ENCODE measurements at regions not wholly inside any gene's neighbourhood (a gene's known extent, or its start where the extent isn't known, plus 50 kb on each side); places are given as distances from the start of the nearest gene placed in this dataset.

GRCh38 chr11:96752221-96752620 is 362.4 kb downstream of the JRKL start:
- intact Hi-C loops (cut with micrococcal nuclease; ENCODE audit: unreplicated experiment): no loop called here
- Histone ChIP-seq H3K9me3 (no peaks in the 10 kb centered on the region), H3K36me3 (ENCODE audit: control insufficient read depth, insufficient read depth, low read length) (no peaks in the 10 kb centered on the region), H3K27me3 (replicated peaks; ENCODE audit: control insufficient read depth, insufficient read depth, low read length) (no peaks in the 10 kb centered on the region), H3K4me3 (ENCODE audit: low read depth, low read length) (no peak overlapping the region), H3K4me1 (no peaks in the 10 kb centered on the region)
- no peak for TF ChIP-seq CTCF (IDR thresholded peaks at IDR 0.05; ENCODE audit: insufficient read depth in 1 of 2, low read depth in 1 of 2, low read length in 1 of 2, severe bottlenecking in 1 of 2, unreplicated experiment in 1 of 2)
- Mint-ChIP-seq H3K4me1 (ENCODE audit: low read depth, unreplicated experiment) (no peaks in the 10 kb centered on the region), H3K36me3 (ENCODE audit: insufficient read depth, unreplicated experiment) (no peaks in the 10 kb centered on the region), H3K27me3 (ENCODE audit: insufficient read depth, unreplicated experiment) (no peaks in the 10 kb centered on the region), H3K27ac (ENCODE audit: unreplicated experiment) (no peak overlapping the region), H3K4me3 (ENCODE audit: unreplicated experiment) (no peak overlapping the region), H3K9me3 (ENCODE audit: unreplicated experiment) (no peaks in the 10 kb centered on the region)
- no TSS peak for BruUV-seq (replicated peaks)
- ChIA-PET CTCF (no interaction called here), POLR2A (no interaction called here)
- no peak for DNase-seq

- no peak for TF ChIP-seq CTCF (IDR thresholded peaks at IDR 0.05; ENCODE audit: insufficient read depth in 1 of 2, low read depth in 1 of 2, low read length in 1 of 2, severe bottlenecking in 1 of 2, unreplicated experiment in 1 of 2)
- Histone ChIP-seq H3K4me1 (no peaks in the 10 kb centered on the region), H3K36me3 (ENCODE audit: control insufficient read depth, insufficient read depth, low read length) (no peaks in the 10 kb centered on the region), H3K27me3 (replicated peaks; ENCODE audit: control insufficient read depth, insufficient read depth, low read length) (no peaks in the 10 kb centered on the region), H3K9me3 (no peaks in the 10 kb centered on the region), H3K4me3 (ENCODE audit: low read depth, low read length) (no peak overlapping the region)
- BruUV-seq (replicated peaks): no TSS peak
- no peak for DNase-seq
- H3K9me3 Mint-ChIP-seq (ENCODE audit: unreplicated experiment): no peaks in the 10 kb centered on the region
- no peak overlapping the region for H3K4me3 Mint-ChIP-seq (ENCODE audit: unreplicated experiment)
- no peak overlapping the region for H3K27ac Mint-ChIP-seq (ENCODE audit: unreplicated experiment)
- POLR2A ChIA-PET: no interaction called here
- intact Hi-C loops (cut with micrococcal nuclease; ENCODE audit: unreplicated experiment): no loop called here
- H3K36me3 Mint-ChIP-seq (ENCODE audit: insufficient read depth, unreplicated experiment): no peaks in the 10 kb centered on the region
- H3K4me1 Mint-ChIP-seq (ENCODE audit: low read depth, unreplicated experiment): no peaks in the 10 kb centered on the region
- H3K27me3 Mint-ChIP-seq (ENCODE audit: insufficient read depth, unreplicated experiment): peaks cover 3% of the 10 kb centered on the region
- CTCF ChIA-PET: no interaction called here
Observed at GRCh38 chr11:96753997-96754396, 364.2 kb downstream of the JRKL start.

- intact Hi-C loops (cut with micrococcal nuclease; ENCODE audit: unreplicated experiment): no loop called here
- ChIA-PET POLR2A (no interaction called here), CTCF (interaction anchor here (0.7 to 0.8 kb wide), 2 partner anchors 12 to 291 kb away, joined by 3 to 4 read pairs; no protein-coding TSS in a partner anchor)
- Histone ChIP-seq H3K36me3 (ENCODE audit: control insufficient read depth, insufficient read depth, low read length) (no peaks in the 10 kb centered on the region), H3K4me3 (ENCODE audit: low read depth, low read length) (no peak overlapping the region), H3K27me3 (replicated peaks; ENCODE audit: control insufficient read depth, insufficient read depth, low read length) (0 out of 2 replicates have a peak, but pooled peaks cover 1% of the 10 kb centered on the region), H3K9me3 (no peaks in the 10 kb centered on the region), H3K4me1 (no peaks in the 10 kb centered on the region)
- TF ChIP-seq CTCF (IDR thresholded peaks at IDR 0.05; ENCODE audit: insufficient read depth in 1 of 2, low read depth in 1 of 2, low read length in 1 of 2, severe bottlenecking in 1 of 2, unreplicated experiment in 1 of 2): no peak
- H3K4me3 Mint-ChIP-seq (ENCODE audit: unreplicated experiment): no peak overlapping the region
- no TSS peak for BruUV-seq (replicated peaks)
- H3K27ac Mint-ChIP-seq (ENCODE audit: unreplicated experiment): no peak overlapping the region
- no peak for DNase-seq
- peaks cover 4% of the 10 kb centered on the region for H3K27me3 Mint-ChIP-seq (ENCODE audit: insufficient read depth, unreplicated experiment)
- H3K9me3 Mint-ChIP-seq (ENCODE audit: unreplicated experiment): no peaks in the 10 kb centered on the region
- no peaks in the 10 kb centered on the region for H3K4me1 Mint-ChIP-seq (ENCODE audit: low read depth, unreplicated experiment)
- no peaks in the 10 kb centered on the region for H3K36me3 Mint-ChIP-seq (ENCODE audit: insufficient read depth, unreplicated experiment)
Observed at GRCh38 chr11:96755209-96755608, 365.4 kb downstream of the JRKL start.
